OCI-LY1 (cell line): ENCODE measurements at regions not wholly inside any gene's neighbourhood (a gene's known extent, or its start where the extent isn't known, plus 50 kb on each side); places are given as distances from the start of the nearest gene placed in this dataset.
A peak's percentile ranks its signal among the peaks of the same experiment; 100 is the strongest.

Experiments
- H2AFZ ChIP-seq: fragments of 200-600 bp; sonication (generic), shearing (Covaris generic); 2 replicates; pipeline ENCODE4 v1.6.0; 2014; ENCODE audit warnings: antibody characterized with exemption, mild to moderate bottlenecking, low read length
- H3F3A ChIP-seq: fragments of 200-600 bp; sonication (generic), shearing (Covaris generic); 2 replicates; pipeline ENCODE4 v1.6.0; 2014; ENCODE audit warnings: mild to moderate bottlenecking, antibody characterized with exemption, low read length, moderate library complexity; ENCODE audit not compliant: insufficient read depth
- H3K27ac ChIP-seq: fragments of 200-600 bp; sonication (generic); 2 replicates; pipeline ENCODE4 v1.5.1; 2014; ENCODE audit warnings: low read length, mixed run types, mild to moderate bottlenecking, low read depth; ENCODE audit not compliant: poor library complexity, severe bottlenecking
- H3K27me3 ChIP-seq: fragments of 200-600 bp; sonication (generic); 2 replicates; pipeline ENCODE4 v1.6.0; 2014; ENCODE audit warnings: antibody characterized with exemption, mild to moderate bottlenecking, low read length, moderate library complexity; ENCODE audit not compliant: insufficient read depth
- H3K36me3 ChIP-seq: fragments of 200-600 bp; sonication (generic); 2 replicates; pipeline ENCODE4 v1.6.1; 2014; ENCODE audit warnings: mild to moderate bottlenecking, antibody characterized with exemption, low read length, moderate library complexity, mixed read lengths; ENCODE audit not compliant: insufficient read depth
- H3K4me1 ChIP-seq: fragments of 200-600 bp; sonication (generic); 2 replicates; pipeline ENCODE4 v1.5.1; 2014; ENCODE audit warnings: mild to moderate bottlenecking, low read length, moderate library complexity; ENCODE audit not compliant: insufficient read depth, severe bottlenecking
- H3K4me2 ChIP-seq: fragments of 200-600 bp; sonication (generic), shearing (Covaris generic); 2 replicates; pipeline ENCODE4 v1.6.1; 2014; ENCODE audit warnings: low read length
- H3K4me3 ChIP-seq: fragments of 200-600 bp; sonication (generic); 2 replicates; pipeline ENCODE4 v1.5.1; 2014; ENCODE audit warnings: low read length, low read depth, mild to moderate bottlenecking, mixed read lengths; ENCODE audit not compliant: poor library complexity, severe bottlenecking
- H3K79me2 ChIP-seq: fragments of 200-600 bp; shearing (Covaris generic); 2 replicates; pipeline ENCODE4 v1.6.1; 2016; ENCODE audit warnings: mixed run types, low read length, mixed read lengths; ENCODE audit not compliant: insufficient read depth
- H3K9ac ChIP-seq: fragments of 200-600 bp; sonication (generic), shearing (Covaris generic); 2 replicates; pipeline ENCODE4 v1.6.1; 2014; ENCODE audit warnings: mild to moderate bottlenecking, low read length, mixed read lengths
- H3K9me2 ChIP-seq: fragments of 200-600 bp; sonication (generic), shearing (Covaris generic); 2 replicates; pipeline ENCODE4 v1.6.1; 2014; ENCODE audit warnings: low read depth, mild to moderate bottlenecking, low read length, mixed read lengths
- H3K9me3 ChIP-seq: fragments of 200-600 bp; shearing (Covaris generic); 2 replicates; pipeline ENCODE4 v1.6.1; 2014; ENCODE audit warnings: low read length, mixed read lengths
- H4K20me1 ChIP-seq: fragments of 200-600 bp; sonication (generic), shearing (Covaris generic); 2 replicates; pipeline ENCODE4 v1.6.0; 2016; ENCODE audit warnings: mild to moderate bottlenecking, low read length; ENCODE audit not compliant: insufficient read depth
- EZH2 ChIP-seq: fragments of 200-600 bp; sonication (generic), shearing (Covaris generic); IDR thresholded peaks from 2 replicates; pipeline ENCODE4 v1.8.0; 2017; ENCODE audit warnings: borderline replicate concordance, mixed run types, mild to moderate bottlenecking, antibody characterized with exemption, low read length, moderate library complexity, mixed read lengths
- TF ChIP-seq, protein P1 (sequence below): fragments of 200-600 bp; sonication (generic), shearing (Covaris generic); IDR thresholded peaks from 2 replicates; pipeline ENCODE4 v1.5.1; 2017; ENCODE audit warnings: mild to moderate bottlenecking, antibody characterized with exemption, low read length, moderate library complexity, mixed read lengths

DNA sequence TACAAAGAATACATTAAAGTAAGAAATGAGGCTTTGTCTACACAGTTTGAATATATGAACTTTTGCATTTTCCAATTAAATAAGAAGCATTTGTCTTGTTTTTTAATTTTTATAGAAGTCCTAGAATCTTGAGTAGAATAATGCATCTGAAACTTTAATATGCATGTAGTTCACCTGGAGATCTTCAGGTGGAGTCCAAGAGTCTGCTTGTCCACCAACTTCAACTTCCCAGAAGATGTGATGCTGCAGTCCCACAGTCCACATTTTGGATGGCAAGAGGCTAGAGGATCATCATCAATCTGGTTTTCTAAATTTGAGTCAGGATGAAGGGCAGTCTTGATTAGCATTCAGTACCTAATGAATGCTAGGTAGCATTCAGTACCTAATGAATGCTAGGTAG is 357.6 kb upstream of the SOX2 start:
- H3K9me3 ChIP-seq, result no peaks in the 10 kb centered on the region
- H3K9ac ChIP-seq, result no peak overlapping the region
- no peak overlapping the region for H3K27ac ChIP-seq
- H3K79me2 ChIP-seq, result no peaks in the 10 kb centered on the region
- no peak overlapping the region for H3K4me3 ChIP-seq
- TF ChIP-seq, protein P1, sequence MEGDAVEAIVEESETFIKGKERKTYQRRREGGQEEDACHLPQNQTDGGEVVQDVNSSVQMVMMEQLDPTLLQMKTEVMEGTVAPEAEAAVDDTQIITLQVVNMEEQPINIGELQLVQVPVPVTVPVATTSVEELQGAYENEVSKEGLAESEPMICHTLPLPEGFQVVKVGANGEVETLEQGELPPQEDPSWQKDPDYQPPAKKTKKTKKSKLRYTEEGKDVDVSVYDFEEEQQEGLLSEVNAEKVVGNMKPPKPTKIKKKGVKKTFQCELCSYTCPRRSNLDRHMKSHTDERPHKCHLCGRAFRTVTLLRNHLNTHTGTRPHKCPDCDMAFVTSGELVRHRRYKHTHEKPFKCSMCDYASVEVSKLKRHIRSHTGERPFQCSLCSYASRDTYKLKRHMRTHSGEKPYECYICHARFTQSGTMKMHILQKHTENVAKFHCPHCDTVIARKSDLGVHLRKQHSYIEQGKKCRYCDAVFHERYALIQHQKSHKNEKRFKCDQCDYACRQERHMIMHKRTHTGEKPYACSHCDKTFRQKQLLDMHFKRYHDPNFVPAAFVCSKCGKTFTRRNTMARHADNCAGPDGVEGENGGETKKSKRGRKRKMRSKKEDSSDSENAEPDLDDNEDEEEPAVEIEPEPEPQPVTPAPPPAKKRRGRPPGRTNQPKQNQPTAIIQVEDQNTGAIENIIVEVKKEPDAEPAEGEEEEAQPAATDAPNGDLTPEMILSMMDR, result peak; percentile 63
- TF ChIP-seq EZH2, result no peak
- H3K9me2 ChIP-seq, result no peaks in the 10 kb centered on the region
- no peaks in the 10 kb centered on the region for H3F3A ChIP-seq
- no peaks in the 10 kb centered on the region for H4K20me1 ChIP-seq
- no peak overlapping the region for H3K4me2 ChIP-seq
- peaks cover 42% of the 10 kb centered on the region for H3K4me1 ChIP-seq
- no peaks in the 10 kb centered on the region for H3K36me3 ChIP-seq
- no peaks in the 10 kb centered on the region for H3K27me3 ChIP-seq
- H2AFZ ChIP-seq, result no peak overlapping the region

GRCh38 chr3:181344331-181344730 is 354.8 kb upstream of the DNAJC19 start:
- no peaks in the 10 kb centered on the region for H3K9me2 ChIP-seq
- H3K9ac ChIP-seq, result no peak overlapping the region
- no peak for TF ChIP-seq EZH2
- TF ChIP-seq, protein P1, result no peak
- no peaks in the 10 kb centered on the region for H3K36me3 ChIP-seq
- no peak overlapping the region for H3K4me2 ChIP-seq
- no peak overlapping the region for H3K27ac ChIP-seq
- H3F3A ChIP-seq, result no peaks in the 10 kb centered on the region
- peaks cover 45% of the 10 kb centered on the region for H3K4me1 ChIP-seq
- H4K20me1 ChIP-seq, result no peaks in the 10 kb centered on the region
- no peaks in the 10 kb centered on the region for H3K79me2 ChIP-seq
- H2AFZ ChIP-seq, result peak overlapping the region; percentile 42; the same call in 1 of the 2 replicates
- no peak overlapping the region for H3K4me3 ChIP-seq
- 0 out of 2 replicates have a peak, but pooled peaks cover 3% of the 10 kb centered on the region for H3K9me3 ChIP-seq
- no peaks in the 10 kb centered on the region for H3K27me3 ChIP-seq

- Histone ChIP-seq H3K27me3 (no peaks in the 10 kb centered on the region), H3K9ac (no peak overlapping the region), H3F3A (no peaks in the 10 kb centered on the region), H3K9me3 (0 out of 2 replicates have a peak, but pooled peaks cover 3% of the 10 kb centered on the region), H3K4me2 (no peak overlapping the region), H3K9me2 (no peaks in the 10 kb centered on the region), H2AFZ (no peak overlapping the region), H3K4me3 (no peak overlapping the region), H4K20me1 (no peaks in the 10 kb centered on the region), H3K79me2 (no peaks in the 10 kb centered on the region), H3K27ac (peak overlapping the region; percentile 81), H3K4me1 (peaks cover 39% of the 10 kb centered on the region), H3K36me3 (no peaks in the 10 kb centered on the region)
- TF ChIP-seq, protein P1, result no peak
- no peak for TF ChIP-seq EZH2
Observed at GRCh38 chr3:181336597-181336996, 347.1 kb upstream of the DNAJC19 start.
